Omental fat pad (tissue), 3 donors: ENCODE measurements at regions not wholly inside any gene's neighbourhood (a gene's known extent, or its start where the extent isn't known, plus 50 kb on each side); places are given as distances from the start of the nearest gene placed in this dataset.
A peak's percentile ranks its signal among the peaks of the same experiment; 100 is the strongest.

Experiments used
- ATAC-seq: fragments of 150-250 bp; one replicate; pipeline ENCODE4 v1.9.1; 2016; ENCODE audit warnings: mild to moderate bottlenecking, moderate library complexity; ENCODE audit not compliant: low FRiP score
- DNase-seq: peaks from one replicate; pipeline ENCODE4 v3.0.0-alpha.2; 2019; ENCODE audit warnings: low spot score
- CTCF ChIP-seq, 3 donors: fragments of 450-650 bp; IDR thresholded peaks; one replicate each; pipeline ENCODE4 v1.5.1; 2016 to 2017; ENCODE audit warnings: antibody characterized with exemption in 3 of 3, mild to moderate bottlenecking in 3 of 3, moderate library complexity in 2 of 3

- no peak for ATAC-seq
- TF ChIP-seq CTCF (IDR thresholded peaks at IDR 0.05): no peak
Measured at GRCh38 chr2:12539776-12540562, 176.8 kb upstream of the TRIB2 start.

DNA sequence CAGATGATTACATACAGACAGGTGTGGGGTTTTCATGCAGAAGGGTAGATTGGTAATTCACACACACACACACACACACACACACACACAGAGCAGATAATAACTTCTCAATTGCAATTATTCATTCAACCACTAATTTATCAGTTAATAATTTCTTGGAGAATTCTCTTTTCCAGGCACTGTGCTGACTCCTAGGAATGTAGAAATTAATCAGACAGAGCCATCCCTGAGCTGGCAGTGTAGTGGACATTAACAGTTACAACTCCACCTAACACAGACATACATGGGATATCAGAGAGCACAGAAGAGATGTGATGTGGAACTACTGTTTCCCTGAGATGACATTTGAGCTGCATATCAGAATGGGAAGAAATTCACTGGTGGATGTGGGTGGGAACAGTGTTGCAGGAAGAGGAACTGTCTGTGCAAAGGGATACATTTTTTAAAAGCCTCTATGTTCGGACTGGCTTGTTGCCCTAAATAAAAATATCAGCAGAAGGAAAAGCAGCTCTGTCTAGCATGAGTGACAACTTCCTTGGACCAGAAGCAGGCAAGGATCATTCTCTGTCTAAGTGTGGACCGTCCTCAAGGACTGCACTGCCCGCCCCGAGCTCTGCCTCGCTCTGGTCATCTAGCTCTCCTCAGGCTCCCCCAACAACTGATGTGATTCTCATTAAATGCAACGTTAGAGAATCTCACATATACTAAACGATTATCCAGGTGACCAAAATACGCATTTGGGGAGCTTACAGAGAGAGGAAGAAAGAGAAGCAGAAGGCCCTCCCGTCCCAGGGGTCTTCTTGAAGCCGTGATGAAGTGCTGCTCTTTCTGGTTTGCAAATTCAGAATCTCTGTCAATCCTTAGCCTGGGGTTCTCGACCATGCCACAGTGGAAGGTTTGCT lies 173.4 kb upstream of the TRIB2 start:
- ATAC-seq (peak; percentile 31), DNase-seq (no peak)
- no peak for TF ChIP-seq CTCF (IDR thresholded peaks at IDR 0.05)

More at GRCh38 chr2:12539776-12540562, 176.8 kb upstream of the TRIB2 start:
- DNase-seq: no peak

- peak; percentile 77 for ATAC-seq
- DNase-seq: no peak
- no peak for TF ChIP-seq CTCF (IDR thresholded peaks at IDR 0.05)
Measured at GRCh38 chr2:12543978-12544558, 172.7 kb upstream of the TRIB2 start.

DNA sequence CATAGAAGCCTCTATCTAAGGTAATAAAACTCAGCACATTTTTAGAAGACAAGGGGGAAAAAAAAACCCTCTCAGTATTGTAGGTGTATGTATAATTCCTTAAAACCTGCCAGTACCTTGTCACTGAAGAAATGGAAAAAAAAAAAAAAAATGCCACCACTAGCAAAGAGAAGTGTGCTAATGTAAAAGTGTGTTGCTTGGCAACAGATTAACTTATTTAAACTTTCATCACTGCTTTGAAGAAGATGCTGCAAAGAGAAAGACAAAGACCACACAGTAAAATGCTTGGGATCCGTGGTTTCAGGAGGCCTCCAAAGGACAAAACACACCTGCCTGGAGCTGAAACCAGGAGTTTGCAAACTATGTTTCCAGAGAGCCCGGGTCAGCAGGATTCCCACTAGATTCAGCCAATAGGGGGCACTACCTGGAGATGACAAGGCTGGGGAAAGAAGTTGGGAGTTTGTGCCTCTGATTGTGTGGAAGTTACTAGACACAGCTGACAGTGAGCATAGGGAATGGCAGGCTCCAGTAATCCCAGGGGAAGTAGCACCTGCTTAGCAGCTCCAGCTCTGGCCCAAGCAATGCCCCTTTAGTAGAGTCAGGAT lies 169.1 kb upstream of the TRIB2 start:
- DNase-seq (no peak), ATAC-seq (no peak)
- TF ChIP-seq CTCF (IDR thresholded peaks at IDR 0.05): no peak

- TF ChIP-seq CTCF (IDR thresholded peaks at IDR 0.05): no peak
- no peak for DNase-seq
- ATAC-seq: no peak
Measured at GRCh38 chr2:12548906-12549305, 167.8 kb upstream of the TRIB2 start.

- TF ChIP-seq CTCF (IDR thresholded peaks at IDR 0.05): no peak
- ATAC-seq: no peak
- DNase-seq: no peak
Measured at GRCh38 chr2:12549641-12550040, 167.1 kb upstream of the TRIB2 start.
